ENCODE measurements at regions not wholly inside any gene's neighbourhood (a gene's known extent, or its start where the extent isn't known, plus 50 kb on each side); places are given as distances from the start of the nearest gene placed in this dataset.

- no peaks in the 10 kb centered on the region for H3K27me3 ChIP-seq (replicated peaks in 1 of 4; ENCODE audit: control extremely low read depth in 1 of 4, control insufficient read depth in 3 of 4, insufficient read depth in 4 of 4, low read length in 3 of 4)
- peaks cover 2% of the 10 kb centered on the region for H3K4me1 Mint-ChIP-seq
- H3K27ac ChIP-seq (ENCODE audit: low read length in 2 of 2), result no peak overlapping the region
- peaks cover 12% of the 10 kb centered on the region for H3K9me3 Mint-ChIP-seq (ENCODE audit: insufficient read depth)
- no peak overlapping the region for H3K27ac Mint-ChIP-seq
- no peak overlapping the region for H3K4me2 ChIP-seq (replicated peaks; ENCODE audit: low read depth, low read length, poor library complexity, severe bottlenecking)
- peaks cover 3 to 27% (median 22%) of the 10 kb centered on the region in 3 donors for H3K9me3 ChIP-seq (ENCODE audit: control extremely low read depth in 1 of 3, control insufficient read depth in 2 of 3, insufficient read depth in 1 of 3, low read length in 2 of 3)
- intact Hi-C loops (cut with micrococcal nuclease), result no loop called here
- ChIA-PET POLR2A (no interaction called here), CTCF (no interaction called here)
- peaks cover 0 to under 1% of the 10 kb centered on the region in 2 donors for H3K4me1 ChIP-seq (ENCODE audit: control insufficient read depth in 2 of 2, insufficient read depth in 2 of 2, low read length in 2 of 2)
- DNase-seq (no peak), ATAC-seq (ENCODE audit: low read depth) (no peak)
- no peak overlapping the region for H3K4me3 Mint-ChIP-seq
- H3K4me3 ChIP-seq (ENCODE audit: control extremely low read depth in 1 of 5, extremely low read depth in 1 of 5, insufficient read depth in 1 of 5, low read depth in 2 of 5, low read length in 4 of 5), result no peak overlapping the region
- WGBS (ENCODE audit: insufficient coverage), result no CpG with 5 or more reads among the region's 1 CpG
- H3K9ac ChIP-seq (ENCODE audit: low read length), result no peak overlapping the region
- H3K27me3 Mint-ChIP-seq, result no peaks in the 10 kb centered on the region
- TF ChIP-seq, protein P1, sequence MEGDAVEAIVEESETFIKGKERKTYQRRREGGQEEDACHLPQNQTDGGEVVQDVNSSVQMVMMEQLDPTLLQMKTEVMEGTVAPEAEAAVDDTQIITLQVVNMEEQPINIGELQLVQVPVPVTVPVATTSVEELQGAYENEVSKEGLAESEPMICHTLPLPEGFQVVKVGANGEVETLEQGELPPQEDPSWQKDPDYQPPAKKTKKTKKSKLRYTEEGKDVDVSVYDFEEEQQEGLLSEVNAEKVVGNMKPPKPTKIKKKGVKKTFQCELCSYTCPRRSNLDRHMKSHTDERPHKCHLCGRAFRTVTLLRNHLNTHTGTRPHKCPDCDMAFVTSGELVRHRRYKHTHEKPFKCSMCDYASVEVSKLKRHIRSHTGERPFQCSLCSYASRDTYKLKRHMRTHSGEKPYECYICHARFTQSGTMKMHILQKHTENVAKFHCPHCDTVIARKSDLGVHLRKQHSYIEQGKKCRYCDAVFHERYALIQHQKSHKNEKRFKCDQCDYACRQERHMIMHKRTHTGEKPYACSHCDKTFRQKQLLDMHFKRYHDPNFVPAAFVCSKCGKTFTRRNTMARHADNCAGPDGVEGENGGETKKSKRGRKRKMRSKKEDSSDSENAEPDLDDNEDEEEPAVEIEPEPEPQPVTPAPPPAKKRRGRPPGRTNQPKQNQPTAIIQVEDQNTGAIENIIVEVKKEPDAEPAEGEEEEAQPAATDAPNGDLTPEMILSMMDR (IDR thresholded peaks at IDR 0.05), result no peak
- TF ChIP-seq EZH2 (IDR thresholded peaks at IDR 0.05; ENCODE audit: borderline replicate concordance, insufficient read depth, low read depth, low read length, poor library complexity, severe bottlenecking), result no peak
- no peaks in the 10 kb centered on the region for H3K79me2 ChIP-seq (ENCODE audit: control insufficient read depth, insufficient read depth, low read length)
- no peak overlapping the region for H2AFZ ChIP-seq (ENCODE audit: insufficient read depth, low read depth, low read length, poor library complexity, severe bottlenecking)
- H4K20me1 ChIP-seq (ENCODE audit: control insufficient read depth, insufficient read depth, low read length, poor library complexity, severe bottlenecking), result no peaks in the 10 kb centered on the region
- H3K36me3 ChIP-seq (replicated peaks in 1 of 2; ENCODE audit: control extremely low read depth in 1 of 2, control insufficient read depth in 1 of 2, extremely low read depth in 1 of 2, insufficient read depth in 2 of 2, low read length in 1 of 2), result no peaks in the 10 kb centered on the region
Observed at GRCh38 chr12:116395396-116395795, 117.9 kb upstream of the MED13L start.

DNA sequence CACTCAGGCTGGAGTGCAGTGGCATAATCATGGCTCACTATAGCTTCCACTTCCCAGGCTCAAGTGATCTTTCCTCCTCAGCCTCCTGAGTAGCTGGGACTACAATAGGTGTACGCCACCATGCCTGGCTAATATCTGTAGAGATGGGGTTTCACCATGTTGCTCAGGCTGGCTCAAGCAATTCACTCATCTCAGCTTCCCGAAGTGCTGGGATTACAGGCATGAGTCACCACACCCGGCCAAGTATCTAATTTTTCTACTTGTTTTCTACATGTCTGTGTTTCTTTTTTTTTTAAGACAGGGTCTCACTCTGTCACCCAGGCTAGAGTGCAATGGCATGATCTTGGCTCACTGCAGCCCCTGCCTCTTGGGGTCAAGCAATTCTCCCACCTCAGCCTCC is 119.7 kb upstream of the MED13L start:
- Histone ChIP-seq H3K4me3 (ENCODE audit: control extremely low read depth in 1 of 5, extremely low read depth in 1 of 5, insufficient read depth in 1 of 5, low read depth in 2 of 5, low read length in 4 of 5) (no peak overlapping the region), H3K27me3 (replicated peaks in 1 of 4; ENCODE audit: control extremely low read depth in 1 of 4, control insufficient read depth in 3 of 4, insufficient read depth in 4 of 4, low read length in 3 of 4) (no peaks in the 10 kb centered on the region), H3K4me1 (ENCODE audit: control insufficient read depth in 2 of 2, insufficient read depth in 2 of 2, low read length in 2 of 2) (peaks cover 6 to 18% of the 10 kb centered on the region in 2 donors), H3K4me2 (replicated peaks; ENCODE audit: low read depth, low read length, poor library complexity, severe bottlenecking) (no peak overlapping the region), H3K27ac (ENCODE audit: low read length in 2 of 2) (no peak overlapping the region), H3K79me2 (ENCODE audit: control insufficient read depth, insufficient read depth, low read length) (no peaks in the 10 kb centered on the region), H2AFZ (ENCODE audit: insufficient read depth, low read depth, low read length, poor library complexity, severe bottlenecking) (no peak overlapping the region), H3K9me3 (ENCODE audit: control extremely low read depth in 1 of 3, control insufficient read depth in 2 of 3, insufficient read depth in 1 of 3, low read length in 2 of 3) (peaks cover 5 to 36% (median 33%) of the 10 kb centered on the region in 3 donors), H4K20me1 (ENCODE audit: control insufficient read depth, insufficient read depth, low read length, poor library complexity, severe bottlenecking) (no peaks in the 10 kb centered on the region), H3K36me3 (replicated peaks in 1 of 2; ENCODE audit: control extremely low read depth in 1 of 2, control insufficient read depth in 1 of 2, extremely low read depth in 1 of 2, insufficient read depth in 2 of 2, low read length in 1 of 2) (no peaks in the 10 kb centered on the region), H3K9ac (ENCODE audit: low read length) (no peak overlapping the region)
- Mint-ChIP-seq H3K4me3 (no peak overlapping the region), H3K27ac (no peak overlapping the region), H3K9me3 (ENCODE audit: insufficient read depth) (peaks cover 24% of the 10 kb centered on the region), H3K27me3 (no peaks in the 10 kb centered on the region), H3K4me1 (peaks cover 19% of the 10 kb centered on the region)
- ChIA-PET CTCF (no interaction called here), POLR2A (no interaction called here)
- WGBS (ENCODE audit: insufficient coverage), result 100% methylated on average over 2 of the region's 3 CpGs
- intact Hi-C loops (cut with micrococcal nuclease), result no loop called here
- ATAC-seq (ENCODE audit: low read depth), result no peak
- TF ChIP-seq, protein P1 (IDR thresholded peaks at IDR 0.05), result no peak
- TF ChIP-seq EZH2 (IDR thresholded peaks at IDR 0.05; ENCODE audit: borderline replicate concordance, insufficient read depth, low read depth, low read length, poor library complexity, severe bottlenecking), result no peak
- DNase-seq, result no peak

All from B cell (primary cell).